ENCODE measurements at regions not wholly inside any gene's neighbourhood (a gene's known extent, or its start where the extent isn't known, plus 50 kb on each side); places are given as distances from the start of the nearest gene placed in this dataset.

- Mint-ChIP-seq H3K4me3 (no peak overlapping the region), H3K4me1 (no peaks in the 10 kb centered on the region), H3K27me3 (no peaks in the 10 kb centered on the region), H3K9me3 (peaks cover 0 to 11% (median 0%) of the 10 kb centered on the region in 8 donors), H3K36me3 (no peaks in the 10 kb centered on the region), H3K27ac (no peak overlapping the region)
- ChIA-PET CTCF (ENCODE audit: partially characterized antibody) (no interaction called here), POLR2A (ENCODE audit: partially characterized antibody) (no interaction called here)
- Histone ChIP-seq H3K9me3 (ENCODE audit: control insufficient read depth in 1 of 2, low read length in 2 of 2) (no peaks in the 10 kb centered on the region), H3K4me1 (ENCODE audit: insufficient read depth, low read length) (no peaks in the 10 kb centered on the region), H3K4me3 (ENCODE audit: low read length in 2 of 2) (no peak overlapping the region), H3K27me3 (ENCODE audit: insufficient read depth, low read length) (no peaks in the 10 kb centered on the region), H3K36me3 (ENCODE audit: insufficient read depth, low read length) (no peaks in the 10 kb centered on the region), H3K27ac (ENCODE audit: low read depth, low read length) (no peak overlapping the region)
- DNase-seq = no peak
- intact Hi-C loops (cut with micrococcal nuclease) = no loop called here
Measured at GRCh38 chr9:16314476-16314875, 556.0 kb downstream of the BNC2 start.

GRCh38 chr9:16315720-16316119, 554.8 kb downstream of the BNC2 start:
- Mint-ChIP-seq H3K4me3 (no peak overlapping the region), H3K4me1 (no peaks in the 10 kb centered on the region), H3K27ac (no peak overlapping the region), H3K9me3 (peaks cover 0 to 6% (median 0%) of the 10 kb centered on the region in 8 donors), H3K27me3 (no peaks in the 10 kb centered on the region), H3K36me3 (no peaks in the 10 kb centered on the region)
- intact Hi-C loops (cut with micrococcal nuclease) = no loop called here
- Histone ChIP-seq H3K4me1 (ENCODE audit: insufficient read depth, low read length) (no peaks in the 10 kb centered on the region), H3K36me3 (ENCODE audit: insufficient read depth, low read length) (no peaks in the 10 kb centered on the region), H3K9me3 (ENCODE audit: control insufficient read depth in 1 of 2, low read length in 2 of 2) (no peaks in the 10 kb centered on the region), H3K27me3 (ENCODE audit: insufficient read depth, low read length) (no peaks in the 10 kb centered on the region), H3K27ac (ENCODE audit: low read depth, low read length) (no peak overlapping the region), H3K4me3 (ENCODE audit: low read length in 2 of 2) (no peak overlapping the region)
- POLR2A ChIA-PET (ENCODE audit: partially characterized antibody) = no interaction called here
- CTCF ChIA-PET (ENCODE audit: partially characterized antibody) = no interaction called here
- DNase-seq = no peak

- Histone ChIP-seq H3K27ac (ENCODE audit: low read depth, low read length) (no peak overlapping the region), H3K9me3 (ENCODE audit: control insufficient read depth in 1 of 2, low read length in 2 of 2) (no peaks in the 10 kb centered on the region), H3K27me3 (ENCODE audit: insufficient read depth, low read length) (no peaks in the 10 kb centered on the region), H3K4me1 (ENCODE audit: insufficient read depth, low read length) (no peaks in the 10 kb centered on the region), H3K36me3 (ENCODE audit: insufficient read depth, low read length) (no peaks in the 10 kb centered on the region), H3K4me3 (ENCODE audit: low read length in 2 of 2) (no peak overlapping the region)
- H3K27me3 Mint-ChIP-seq = no peaks in the 10 kb centered on the region
- peaks cover 0 to 6% (median 0%) of the 10 kb centered on the region in 8 donors for H3K9me3 Mint-ChIP-seq
- intact Hi-C loops (cut with micrococcal nuclease) = no loop called here
- no peak overlapping the region for H3K27ac Mint-ChIP-seq
- DNase-seq = no peak
- no peaks in the 10 kb centered on the region for H3K36me3 Mint-ChIP-seq
- CTCF ChIA-PET (ENCODE audit: partially characterized antibody) = no interaction called here
- H3K4me1 Mint-ChIP-seq = no peaks in the 10 kb centered on the region
- H3K4me3 Mint-ChIP-seq = no peak overlapping the region
- POLR2A ChIA-PET (ENCODE audit: partially characterized antibody) = no interaction called here
Measured at GRCh38 chr9:16316456-16316855, 554.0 kb downstream of the BNC2 start.

- H3K27ac Mint-ChIP-seq = no peak overlapping the region
- intact Hi-C loops (cut with micrococcal nuclease) = no loop called here
Measured at GRCh38 chr9:16316911-16317817, 553.3 kb downstream of the BNC2 start.

GRCh38 chr9:16318516-16319060, 551.9 kb downstream of the BNC2 start:
- H3K9me3 Mint-ChIP-seq = peaks cover 0 to 2% (median 0%) of the 10 kb centered on the region in 8 donors
- no peaks in the 10 kb centered on the region for H3K27me3 Mint-ChIP-seq
- no peak for DNase-seq
- no peaks in the 10 kb centered on the region for H3K36me3 ChIP-seq (ENCODE audit: insufficient read depth, low read length)
- H3K27me3 ChIP-seq (ENCODE audit: insufficient read depth, low read length) = no peaks in the 10 kb centered on the region
- POLR2A ChIA-PET (ENCODE audit: partially characterized antibody) = no interaction called here
- no peaks in the 10 kb centered on the region for H3K4me1 ChIP-seq (ENCODE audit: insufficient read depth, low read length)
- no peaks in the 10 kb centered on the region for H3K4me1 Mint-ChIP-seq
- H3K9me3 ChIP-seq (ENCODE audit: control insufficient read depth in 1 of 2, low read length in 2 of 2) = no peaks in the 10 kb centered on the region
- no peak overlapping the region for H3K4me3 ChIP-seq (ENCODE audit: low read length in 2 of 2)
- no peak overlapping the region for H3K27ac ChIP-seq (ENCODE audit: low read depth, low read length)
- intact Hi-C loops (cut with micrococcal nuclease) = no loop called here
- H3K4me3 Mint-ChIP-seq = no peak overlapping the region
- no peaks in the 10 kb centered on the region for H3K36me3 Mint-ChIP-seq
- CTCF ChIA-PET (ENCODE audit: partially characterized antibody) = interaction anchor here (1.1 kb wide), 1 partner anchor 9 kb away, joined by 3 read pairs; no protein-coding TSS in a partner anchor
- no peak overlapping the region for H3K27ac Mint-ChIP-seq

More at GRCh38 chr9:16316911-16317817, 553.3 kb downstream of the BNC2 start:
- H3K27ac ChIP-seq (ENCODE audit: low read depth, low read length) = no peak overlapping the region
- no peak overlapping the region for H3K4me3 Mint-ChIP-seq
- DNase-seq = no peak
- no peaks in the 10 kb centered on the region for H3K9me3 ChIP-seq (ENCODE audit: control insufficient read depth in 1 of 2, low read length in 2 of 2)
- ChIA-PET POLR2A (ENCODE audit: partially characterized antibody) (no interaction called here), CTCF (ENCODE audit: partially characterized antibody) (no interaction called here)
- H3K36me3 Mint-ChIP-seq = no peaks in the 10 kb centered on the region
- no peak overlapping the region for H3K4me3 ChIP-seq (ENCODE audit: low read length in 2 of 2)
- H3K4me1 Mint-ChIP-seq = no peaks in the 10 kb centered on the region
- H3K27me3 Mint-ChIP-seq = no peaks in the 10 kb centered on the region
- H3K36me3 ChIP-seq (ENCODE audit: insufficient read depth, low read length) = no peaks in the 10 kb centered on the region
- no peaks in the 10 kb centered on the region for H3K27me3 ChIP-seq (ENCODE audit: insufficient read depth, low read length)
- peaks cover 0 to 6% (median 0%) of the 10 kb centered on the region in 8 donors for H3K9me3 Mint-ChIP-seq
- no peaks in the 10 kb centered on the region for H3K4me1 ChIP-seq (ENCODE audit: insufficient read depth, low read length)

- Mint-ChIP-seq H3K4me1 (no peaks in the 10 kb centered on the region), H3K4me3 (no peak overlapping the region), H3K9me3 (peaks cover 0 to 2% (median 0%) of the 10 kb centered on the region in 8 donors), H3K27me3 (no peaks in the 10 kb centered on the region), H3K36me3 (no peaks in the 10 kb centered on the region), H3K27ac (no peak overlapping the region)
- H3K27me3 ChIP-seq (ENCODE audit: insufficient read depth, low read length) = no peaks in the 10 kb centered on the region
- CTCF ChIA-PET (ENCODE audit: partially characterized antibody) = no interaction called here
- intact Hi-C loops (cut with micrococcal nuclease) = no loop called here
- H3K4me3 ChIP-seq (ENCODE audit: low read length in 2 of 2) = no peak overlapping the region
- no peaks in the 10 kb centered on the region for H3K9me3 ChIP-seq (ENCODE audit: control insufficient read depth in 1 of 2, low read length in 2 of 2)
- no peaks in the 10 kb centered on the region for H3K36me3 ChIP-seq (ENCODE audit: insufficient read depth, low read length)
- no peak for DNase-seq
- POLR2A ChIA-PET (ENCODE audit: partially characterized antibody) = no interaction called here
- no peaks in the 10 kb centered on the region for H3K4me1 ChIP-seq (ENCODE audit: insufficient read depth, low read length)
- H3K27ac ChIP-seq (ENCODE audit: low read depth, low read length) = no peak overlapping the region
Measured at GRCh38 chr9:16319646-16320045, 550.8 kb downstream of the BNC2 start.

GRCh38 chr9:16320338-16320902, 550.0 kb downstream of the BNC2 start:
- POLR2A ChIA-PET (ENCODE audit: partially characterized antibody) = no interaction called here
- intact Hi-C loops (cut with micrococcal nuclease) = no loop called here

More at GRCh38 chr9:16320338-16320902, 550.0 kb downstream of the BNC2 start:
- CTCF ChIA-PET (ENCODE audit: partially characterized antibody) = no interaction called here
- Histone ChIP-seq H3K27me3 (ENCODE audit: insufficient read depth, low read length) (no peaks in the 10 kb centered on the region), H3K4me3 (ENCODE audit: low read length in 2 of 2) (no peak overlapping the region), H3K27ac (ENCODE audit: low read depth, low read length) (no peak overlapping the region), H3K36me3 (ENCODE audit: insufficient read depth, low read length) (no peaks in the 10 kb centered on the region), H3K9me3 (ENCODE audit: control insufficient read depth in 1 of 2, low read length in 2 of 2) (no peaks in the 10 kb centered on the region), H3K4me1 (ENCODE audit: insufficient read depth, low read length) (no peaks in the 10 kb centered on the region)
- DNase-seq = no peak
- Mint-ChIP-seq H3K4me3 (no peak overlapping the region), H3K4me1 (no peaks in the 10 kb centered on the region), H3K27ac (no peak overlapping the region), H3K27me3 (no peaks in the 10 kb centered on the region), H3K36me3 (no peaks in the 10 kb centered on the region), H3K9me3 (peaks cover 0 to under 1% (median 0%) of the 10 kb centered on the region in 8 donors)
